Lower leg skin (tissue), 3 donors: ENCODE measurements at regions not wholly inside any gene's neighbourhood (a gene's known extent, or its start where the extent isn't known, plus 50 kb on each side); places are given as distances from the start of the nearest gene placed in this dataset.

Experiments used
- CTCF ChIP-seq, 3 donors: fragments of 450-650 bp; IDR thresholded peaks; one replicate each; pipeline ENCODE4 v1.5.1; 2016; ENCODE audit warnings: antibody characterized with exemption in 3 of 3, mild to moderate bottlenecking in 3 of 3, moderate library complexity in 2 of 3
- POLR2A ChIP-seq, 2 donors: fragments of 450-650 bp; IDR thresholded peaks; one replicate each; pipeline ENCODE4 v1.6.1; 2016 to 2017; ENCODE audit warnings: antibody characterized with exemption in 2 of 2, mild to moderate bottlenecking in 1 of 2, moderate library complexity in 1 of 2

- TF ChIP-seq POLR2A (IDR thresholded peaks at IDR 0.05) = no peak
- TF ChIP-seq CTCF (IDR thresholded peaks at IDR 0.05) = no peak
Measured at GRCh38 chrX:40908026-40908425, 172.7 kb upstream of the MED14 start.
